T-cell (primary cell): ENCODE measurements at regions not wholly inside any gene's neighbourhood (a gene's known extent, or its start where the extent isn't known, plus 50 kb on each side); places are given as distances from the start of the nearest gene placed in this dataset.

ENCODE experiments used
- ATAC-seq, 4 experiments: fragments of 200-7000 bp in 3 of 4; fragments of 150-1000 bp in 1 of 4; cut with Tn5 transposase; replicated peaks in 1 of 4; 1 replicate in 3 of 4; 2 replicates in 1 of 4; pipeline ENCODE4 v1.10.0; 2021; ENCODE audit warnings: moderate library complexity in 3 of 4, mild to moderate bottlenecking in 2 of 4, moderate number of reproducible peaks in 1 of 4
- CTCF ChIA-PET, 2 donors: fragments of 300-600 bp; sonication (Branson Sonifier 250); formaldehyde crosslinking; loops; one replicate each; lab custom pipeline; 2022; ENCODE audit warnings: antibody characterized with exemption in 2 of 2; lab: Charles Lee
- POLR2A ChIA-PET, 2 donors: fragments of 300-600 bp; sonication (Branson Sonifier 250); formaldehyde crosslinking; loops; one replicate each; lab custom pipeline; 2022; ENCODE audit warnings: antibody characterized with exemption in 2 of 2; lab: Charles Lee
- DNase-seq, 35 experiments: peaks; one replicate each; pipeline versions ENCODE4 v3.0.0 to v3.0.0-alpha.2; 2013 to 2023
- H3K27ac ChIP-seq: one replicate; pipeline ENCODE4 v1.5.1; 2013; ENCODE audit warnings: low read length
- H3K27me3 ChIP-seq, 2 experiments: replicated peaks in 1 of 2; 1 replicate in 1 of 2; 2 replicates in 1 of 2; pipeline versions ENCODE4 v1.6.1 to v1.7.0; 2013; ENCODE audit warnings: low read length in 1 of 2, mixed read lengths in 1 of 2; ENCODE audit not compliant: control insufficient read depth in 2 of 2, insufficient read depth in 2 of 2; ENCODE audit errors: extremely low read depth in 1 of 2
- H3K36me3 ChIP-seq, 2 donors: 1 replicate in 1 of 2; 2 replicates in 1 of 2; pipeline versions ENCODE4 v1.6.1 to v1.7.0; 2013; ENCODE audit warnings: low read length in 1 of 2; ENCODE audit not compliant: control insufficient read depth in 2 of 2, insufficient read depth in 1 of 2; ENCODE audit errors: extremely low read depth in 1 of 2
- H3K4me1 ChIP-seq, 2 experiments: 1 replicate in 1 of 2; 2 replicates in 1 of 2; pipeline versions ENCODE4 v1.6.1 to v1.7.0; 2013; ENCODE audit warnings: low read length in 2 of 2, mixed read lengths in 1 of 2; ENCODE audit not compliant: insufficient read depth in 2 of 2, control insufficient read depth in 1 of 2; ENCODE audit errors: extremely low read depth in 1 of 2
- H3K4me3 ChIP-seq, 2 donors: 1 replicate in 1 of 2; 2 replicates in 1 of 2; pipeline versions ENCODE4 v1.5.1 to v1.7.0; 2013; ENCODE audit warnings: mild to moderate bottlenecking in 2 of 2, low read length in 1 of 2, moderate library complexity in 1 of 2; ENCODE audit not compliant: control insufficient read depth in 1 of 2; ENCODE audit errors: extremely low read depth in 1 of 2
- H3K9me3 ChIP-seq: 2 replicates; pipeline ENCODE4 v1.7.0; 2013
- H3K27ac Mint-ChIP-seq, 2 donors: one replicate each; pipeline ENCODE4 v1.8.0; 2020 to 2021; ENCODE audit warnings: mild to moderate bottlenecking in 2 of 2, mixed read lengths in 2 of 2
- H3K27me3 Mint-ChIP-seq, 2 donors: one replicate each; pipeline ENCODE4 v1.8.0; 2021 to 2022; ENCODE audit warnings: mixed read lengths in 2 of 2
- H3K36me3 Mint-ChIP-seq: one replicate; pipeline ENCODE4 v1.8.0; 2021; ENCODE audit warnings: mixed read lengths
- H3K4me1 Mint-ChIP-seq, 3 donors: one replicate each; pipeline ENCODE4 v1.8.0; 2020 to 2022; ENCODE audit warnings: mixed read lengths in 3 of 3, mild to moderate bottlenecking in 1 of 3
- H3K4me3 Mint-ChIP-seq, 3 donors: one replicate each; pipeline ENCODE4 v1.8.0; 2020 to 2022; ENCODE audit warnings: mild to moderate bottlenecking in 3 of 3, mixed read lengths in 3 of 3, moderate library complexity in 3 of 3
- H3K9me3 Mint-ChIP-seq, 3 donors: one replicate each; pipeline ENCODE4 v1.8.0; 2020 to 2022; ENCODE audit warnings: mixed read lengths in 3 of 3
- WGBS: methylation state at CpG from one replicate; pipeline ENCODE4 v1.1.5; 2013; ENCODE audit warnings: missing lambda C conversion rate; ENCODE audit not compliant: insufficient coverage; 5-methylcytosine and 5-hydroxymethylcytosine counted together

DNA sequence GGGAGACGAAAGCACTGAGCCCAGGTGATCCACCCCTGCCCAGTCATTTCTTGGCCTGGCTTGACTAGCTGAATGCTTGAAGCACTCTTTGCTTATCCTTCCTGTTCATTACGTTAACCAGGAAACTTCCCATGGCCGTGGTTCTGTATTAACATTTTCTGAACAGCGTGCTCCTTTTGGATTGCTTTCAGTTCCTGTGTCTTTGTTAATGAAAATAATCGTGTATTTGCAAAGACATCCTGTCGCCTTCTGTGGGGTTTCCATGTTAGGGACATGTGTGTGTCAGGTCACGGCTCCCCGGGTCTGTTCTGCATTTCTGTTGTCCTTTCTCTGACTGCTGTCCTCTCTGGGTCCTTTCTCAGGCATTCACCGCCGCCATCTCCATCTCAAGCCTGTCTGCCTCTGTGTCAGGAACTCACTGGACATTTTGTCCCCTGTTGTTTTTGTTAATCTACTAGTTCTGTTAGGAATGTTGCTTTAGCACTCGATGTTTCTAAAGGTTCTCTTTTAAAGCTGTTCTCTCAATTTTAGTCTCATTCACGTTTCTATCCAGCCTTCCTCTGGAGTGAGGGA is 434.1 kb upstream of the HS6ST1 start:
- H3K27ac Mint-ChIP-seq: no peak overlapping the region
- Histone ChIP-seq H3K27me3 (peaks cover 0 to 14% of the 10 kb centered on the region in 2 experiments), H3K4me3 (no peak overlapping the region), H3K9me3 (no peaks in the 10 kb centered on the region), H3K4me1 (peaks cover 13 to 15% of the 10 kb centered on the region in 2 experiments), H3K27ac (no peak overlapping the region), H3K36me3 (no peaks in the 10 kb centered on the region)
- 82% methylated on average over 8 of the region's 12 CpGs for WGBS
- no peaks in the 10 kb centered on the region for H3K36me3 Mint-ChIP-seq
- peaks cover 13 to 24% (median 14%) of the 10 kb centered on the region in 3 donors for H3K4me1 Mint-ChIP-seq
- H3K27me3 Mint-ChIP-seq: peaks cover 6 to 18% of the 10 kb centered on the region in 2 donors
- DNase-seq (no peak), ATAC-seq (no peak)
- POLR2A ChIA-PET: no interaction called here
- CTCF ChIA-PET: no interaction called here
- no peaks in the 10 kb centered on the region for H3K9me3 Mint-ChIP-seq
- no peak overlapping the region for H3K4me3 Mint-ChIP-seq

DNA sequence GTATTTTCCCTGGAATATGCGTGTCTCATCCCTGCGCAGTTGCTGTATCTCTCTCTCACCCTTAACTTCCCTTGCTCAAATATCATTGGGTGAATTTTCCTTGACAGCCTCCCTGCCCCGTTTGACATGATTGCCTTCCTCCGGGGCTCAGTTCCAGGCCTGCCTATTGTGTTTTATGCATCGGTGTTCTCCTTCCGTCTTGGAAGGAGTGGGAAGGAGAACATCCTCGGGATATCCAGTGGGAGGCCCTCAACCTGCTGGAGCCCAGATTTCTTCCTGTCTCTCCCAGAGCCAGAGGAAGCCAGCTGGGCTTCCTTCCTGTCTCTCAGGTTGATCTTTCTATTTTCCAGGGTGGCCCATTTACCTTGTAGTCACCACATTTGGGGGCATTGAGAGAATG is 434.7 kb upstream of the HS6ST1 start:
- no peak overlapping the region for H3K4me3 ChIP-seq
- Mint-ChIP-seq H3K27me3 (peaks cover 6 to 18% of the 10 kb centered on the region in 2 donors), H3K4me1 (peaks cover 13 to 24% (median 14%) of the 10 kb centered on the region in 3 donors), H3K9me3 (no peaks in the 10 kb centered on the region), H3K27ac (no peak overlapping the region), H3K36me3 (no peaks in the 10 kb centered on the region), H3K4me3 (no peak overlapping the region)
- peaks cover 13 to 15% of the 10 kb centered on the region in 2 experiments for H3K4me1 ChIP-seq
- 84% methylated on average over 5 of the region's 7 CpGs for WGBS
- H3K27me3 ChIP-seq: peaks cover 0 to 14% of the 10 kb centered on the region in 2 experiments
- DNase-seq (no peak), ATAC-seq (no peak)
- H3K9me3 ChIP-seq: no peaks in the 10 kb centered on the region
- ChIA-PET POLR2A (no interaction called here), CTCF (no interaction called here)
- H3K27ac ChIP-seq: no peak overlapping the region
- H3K36me3 ChIP-seq: no peaks in the 10 kb centered on the region

- POLR2A ChIA-PET: no interaction called here
- H3K27me3 Mint-ChIP-seq: peaks cover 6 to 18% of the 10 kb centered on the region in 2 donors
Measured at GRCh38 chr2:128753800-128754199, 435.1 kb upstream of the HS6ST1 start.

DNA sequence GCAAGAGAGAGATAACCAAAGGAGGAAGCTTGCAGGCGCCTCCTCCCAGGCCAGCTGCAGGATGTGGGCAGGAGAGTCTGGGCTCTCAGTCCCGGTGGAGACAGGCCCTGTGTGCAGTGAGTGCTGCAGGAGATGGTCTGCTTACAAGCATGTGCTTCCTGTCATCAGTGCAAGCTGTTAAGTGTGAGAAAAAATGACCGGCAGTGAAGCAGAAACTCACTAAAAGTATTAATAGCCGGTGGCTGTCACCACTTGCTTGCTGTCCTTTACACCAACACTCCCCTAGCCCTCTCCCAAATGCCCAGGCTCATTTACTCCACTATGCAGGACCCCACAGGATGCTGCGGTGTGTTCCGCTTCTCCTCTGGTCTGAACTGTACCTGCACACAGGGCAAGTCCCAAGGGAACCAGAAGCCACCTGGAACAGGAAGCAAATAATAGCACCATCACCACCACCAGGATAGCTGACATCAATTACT is 435.6 kb upstream of the HS6ST1 start:
- ChIA-PET POLR2A (no interaction called here), CTCF (no interaction called here)
- H3K27me3 Mint-ChIP-seq: peaks cover 6 to 18% of the 10 kb centered on the region in 2 donors

More at GRCh38 chr2:128753800-128754199, 435.1 kb upstream of the HS6ST1 start:
- H3K4me3 ChIP-seq: no peak overlapping the region
- no peaks in the 10 kb centered on the region for H3K36me3 Mint-ChIP-seq
- peaks cover 13 to 15% of the 10 kb centered on the region in 2 experiments for H3K4me1 ChIP-seq
- H3K4me3 Mint-ChIP-seq: no peak overlapping the region
- WGBS: 41% methylated on average over 5 of the region's 6 CpGs
- CTCF ChIA-PET: no interaction called here
- DNase-seq (no peak), ATAC-seq (no peak)
- H3K27ac ChIP-seq: no peak overlapping the region
- H3K4me1 Mint-ChIP-seq: peaks cover 13 to 24% (median 14%) of the 10 kb centered on the region in 3 donors
- no peaks in the 10 kb centered on the region for H3K36me3 ChIP-seq
- peaks cover 0 to 16% of the 10 kb centered on the region in 2 experiments for H3K27me3 ChIP-seq
- H3K9me3 ChIP-seq: no peaks in the 10 kb centered on the region
- H3K9me3 Mint-ChIP-seq: no peaks in the 10 kb centered on the region
- no peak overlapping the region for H3K27ac Mint-ChIP-seq

DNA sequence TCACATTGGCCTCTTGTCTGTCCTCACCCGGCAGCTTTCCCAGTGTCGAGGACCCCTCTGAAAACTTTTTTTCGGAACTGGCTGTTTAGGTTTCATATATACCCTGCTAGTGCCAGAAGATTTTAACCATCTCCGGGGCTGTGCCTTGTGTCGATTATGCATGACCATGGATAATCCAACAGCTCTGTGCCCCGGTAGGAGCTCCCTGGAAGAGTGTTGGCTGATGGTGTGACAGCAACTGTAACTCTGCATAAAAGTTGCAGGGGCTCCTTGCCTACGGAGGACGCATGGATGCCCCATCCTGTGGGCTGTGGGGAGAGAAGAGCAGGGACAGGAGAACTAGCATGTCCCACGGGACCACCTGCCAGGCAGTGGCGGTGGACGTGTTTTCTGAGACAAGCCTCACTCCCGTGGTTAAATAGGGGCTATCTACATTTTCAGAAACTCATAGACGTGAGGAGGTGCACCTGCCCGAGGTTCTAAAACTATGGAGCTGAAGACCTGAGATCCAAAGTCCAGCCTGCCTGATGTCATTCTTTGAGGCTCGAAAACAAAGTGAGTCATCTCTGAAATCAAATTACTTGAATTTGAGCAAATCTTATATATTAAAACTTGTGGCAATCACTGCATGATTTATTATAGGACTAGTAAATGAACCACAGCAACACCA is 437.2 kb upstream of the HS6ST1 start:
- CTCF ChIA-PET: no interaction called here
- Histone ChIP-seq H3K4me1 (peaks cover 13 to 15% of the 10 kb centered on the region in 2 experiments), H3K27me3 (peaks cover 0 to 14% of the 10 kb centered on the region in 2 experiments), H3K36me3 (no peaks in the 10 kb centered on the region), H3K4me3 (no peak overlapping the region), H3K27ac (no peak overlapping the region), H3K9me3 (no peaks in the 10 kb centered on the region)
- no peak overlapping the region for H3K4me3 Mint-ChIP-seq
- DNase-seq (no peak), ATAC-seq (no peak)
- peaks cover 0 to 4% (median 0%) of the 10 kb centered on the region in 3 donors for H3K9me3 Mint-ChIP-seq
- no peaks in the 10 kb centered on the region for H3K36me3 Mint-ChIP-seq
- POLR2A ChIA-PET: no interaction called here
- no peak overlapping the region for H3K27ac Mint-ChIP-seq
- H3K27me3 Mint-ChIP-seq: peaks cover 6 to 18% of the 10 kb centered on the region in 2 donors
- peaks cover 13 to 24% (median 14%) of the 10 kb centered on the region in 3 donors for H3K4me1 Mint-ChIP-seq
- 70% methylated on average over 14 of the region's 15 CpGs for WGBS

More for the DNA sequence above, 435.6 kb upstream of the HS6ST1 start:
- H3K27ac Mint-ChIP-seq: peak overlapping the region in 1 of 2 donors; percentile 15
- Histone ChIP-seq H3K27me3 (peaks cover 0 to 16% of the 10 kb centered on the region in 2 experiments), H3K4me1 (peaks cover 13 to 15% of the 10 kb centered on the region in 2 experiments), H3K9me3 (no peaks in the 10 kb centered on the region), H3K4me3 (no peak overlapping the region), H3K27ac (no peak overlapping the region), H3K36me3 (no peaks in the 10 kb centered on the region)
- peak in 5 of 35 experiments; percentile 9 to 28 (median 15) for DNase-seq
- WGBS: 0% methylated on average over 2 of the region's 6 CpGs
- ATAC-seq: peak in 3 of 4 experiments; percentile 33 to 66 (median 60)
- peaks cover 13 to 24% (median 14%) of the 10 kb centered on the region in 3 donors for H3K4me1 Mint-ChIP-seq
- H3K4me3 Mint-ChIP-seq: no peak overlapping the region
- no peaks in the 10 kb centered on the region for H3K9me3 Mint-ChIP-seq
- H3K36me3 Mint-ChIP-seq: no peaks in the 10 kb centered on the region

GRCh38 chr2:128756365-128756717 is 437.7 kb upstream of the HS6ST1 start:
- H3K4me3 Mint-ChIP-seq: no peak overlapping the region
- H3K36me3 Mint-ChIP-seq: no peaks in the 10 kb centered on the region
- POLR2A ChIA-PET: no interaction called here
- no peaks in the 10 kb centered on the region for H3K9me3 ChIP-seq
- peaks cover 6 to 18% of the 10 kb centered on the region in 2 donors for H3K27me3 Mint-ChIP-seq
- ATAC-seq (no peak), DNase-seq (no peak)
- H3K4me3 ChIP-seq: no peak overlapping the region
- peaks cover 13 to 15% of the 10 kb centered on the region in 2 experiments for H3K4me1 ChIP-seq
- H3K27me3 ChIP-seq: peaks cover 0 to 14% of the 10 kb centered on the region in 2 experiments
- CTCF ChIA-PET: no interaction called here
- H3K27ac Mint-ChIP-seq: no peak overlapping the region
- no peak overlapping the region for H3K27ac ChIP-seq
- H3K9me3 Mint-ChIP-seq: peaks cover 0 to 4% (median 0%) of the 10 kb centered on the region in 3 donors
- H3K4me1 Mint-ChIP-seq: peaks cover 13 to 24% (median 14%) of the 10 kb centered on the region in 3 donors
- no peaks in the 10 kb centered on the region for H3K36me3 ChIP-seq
- WGBS: 27% methylated on average over 2 of the region's 2 CpGs
